ENCODE measurements at regions not wholly inside any gene's neighbourhood (a gene's known extent, or its start where the extent isn't known, plus 50 kb on each side); places are given as distances from the start of the nearest gene placed in this dataset.

- TF ChIP-seq ZNF274 (IDR thresholded peaks at IDR 0.05; ENCODE audit: low read depth, low read length) (no peak), YY1 (IDR thresholded peaks at IDR 0.05; ENCODE audit: insufficient read depth, insufficient read length) (no peak)
Observed at GRCh38 chr10:64156166-64156565, 635.0 kb downstream of the REEP3 start.

Measured in NT2/D1 (cell line).